ENCODE measurements at regions not wholly inside any gene's neighbourhood (a gene's known extent, or its start where the extent isn't known, plus 50 kb on each side); places are given as distances from the start of the nearest gene placed in this dataset.
"Not testable (repeated sequence)": the region's sequence is repeated elsewhere in the genome, so short reads cannot be mapped to it uniquely, and the experiment has no call there.

DNA sequence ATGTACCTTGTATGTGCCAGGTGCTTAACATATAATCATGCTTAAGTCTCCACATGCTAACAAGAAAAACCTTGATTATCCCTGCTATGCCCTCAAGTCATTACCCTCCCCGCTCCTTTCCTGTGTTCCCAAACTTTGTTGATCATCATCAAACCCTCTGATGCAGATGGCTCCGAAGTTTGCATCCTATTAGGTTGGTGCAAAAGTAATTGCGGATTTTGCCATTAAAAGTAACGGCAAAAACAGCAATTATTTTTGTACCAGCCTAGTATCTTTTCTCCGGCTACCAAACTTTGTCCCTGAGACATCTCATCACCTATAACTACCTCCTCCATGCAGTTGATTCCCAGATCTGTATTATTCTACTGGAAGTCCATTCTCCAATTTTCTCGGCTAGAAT is 142.6 kb downstream of the OTOP1 start:
- not testable (repeated sequence) for H3K27me3 ChIP-seq (ENCODE audit: low read length); H3F3A ChIP-seq (ENCODE audit: insufficient read depth); H3K4me2 ChIP-seq (ENCODE audit: low read depth, low read length, poor library complexity, severe bottlenecking); H3K9me3 ChIP-seq (ENCODE audit: insufficient read depth, low read length); H3K36me3 ChIP-seq (ENCODE audit: low read length); H3K79me2 ChIP-seq (ENCODE audit: insufficient read depth, low read length); H2AFZ ChIP-seq (ENCODE audit: low read depth, low read length, severe bottlenecking); H3K9ac ChIP-seq (ENCODE audit: low read length); H3K4me3 ChIP-seq (ENCODE audit: insufficient read depth, low read length, poor library complexity, severe bottlenecking); H3K9me2 ChIP-seq (replicated peaks; ENCODE audit: insufficient read depth, low read length); H3K27ac ChIP-seq (ENCODE audit: low read depth, low read length); H4K20me1 ChIP-seq (ENCODE audit: low read depth, low read length)

DNA sequence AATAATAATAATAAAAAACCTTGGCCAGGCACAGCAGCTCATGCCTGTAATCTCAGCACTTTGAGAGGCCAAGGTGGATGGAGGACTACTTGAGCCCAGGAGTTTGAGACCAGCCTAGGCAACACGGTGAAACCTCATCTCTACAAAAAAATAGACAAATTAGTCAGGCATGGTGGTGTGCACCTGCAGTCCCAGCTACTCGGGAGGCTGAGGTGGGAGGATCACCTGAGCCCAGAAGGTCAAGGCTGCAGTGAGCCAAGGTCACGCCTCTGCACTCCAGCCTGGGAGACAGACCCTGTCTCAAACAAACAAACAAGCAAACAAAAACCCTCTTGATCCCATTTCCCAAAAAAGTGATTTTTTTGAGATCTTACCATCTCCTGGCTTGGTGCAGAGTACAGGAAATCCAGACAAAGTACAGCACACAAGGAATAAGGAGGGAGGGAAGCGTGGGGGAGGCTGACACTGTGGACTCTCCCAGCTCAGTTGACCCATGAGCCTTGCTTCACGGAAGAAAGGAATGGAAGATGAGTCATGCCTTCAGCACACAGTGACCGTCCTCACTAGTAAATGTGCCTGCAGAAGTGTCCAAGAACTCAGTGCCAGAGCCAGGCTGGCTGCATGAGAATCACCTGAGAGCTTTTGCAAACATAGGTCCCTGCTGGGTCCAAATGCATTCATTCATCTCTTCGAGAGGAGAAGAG is 136.9 kb downstream of the OTOP1 start:
- H3K36me3 ChIP-seq (ENCODE audit: low read length); H2AFZ ChIP-seq (ENCODE audit: low read depth, low read length, severe bottlenecking); H3K9me3 ChIP-seq (ENCODE audit: insufficient read depth, low read length); H4K20me1 ChIP-seq (ENCODE audit: low read depth, low read length); H3K27me3 ChIP-seq (ENCODE audit: low read length); H3K4me3 ChIP-seq (ENCODE audit: insufficient read depth, low read length, poor library complexity, severe bottlenecking); H3K9ac ChIP-seq (ENCODE audit: low read length); H3K9me2 ChIP-seq (replicated peaks; ENCODE audit: insufficient read depth, low read length); H3K79me2 ChIP-seq (ENCODE audit: insufficient read depth, low read length); H3F3A ChIP-seq (ENCODE audit: insufficient read depth); H3K27ac ChIP-seq (ENCODE audit: low read depth, low read length); H3K4me2 ChIP-seq (ENCODE audit: low read depth, low read length, poor library complexity, severe bottlenecking): not testable (repeated sequence)

DNA sequence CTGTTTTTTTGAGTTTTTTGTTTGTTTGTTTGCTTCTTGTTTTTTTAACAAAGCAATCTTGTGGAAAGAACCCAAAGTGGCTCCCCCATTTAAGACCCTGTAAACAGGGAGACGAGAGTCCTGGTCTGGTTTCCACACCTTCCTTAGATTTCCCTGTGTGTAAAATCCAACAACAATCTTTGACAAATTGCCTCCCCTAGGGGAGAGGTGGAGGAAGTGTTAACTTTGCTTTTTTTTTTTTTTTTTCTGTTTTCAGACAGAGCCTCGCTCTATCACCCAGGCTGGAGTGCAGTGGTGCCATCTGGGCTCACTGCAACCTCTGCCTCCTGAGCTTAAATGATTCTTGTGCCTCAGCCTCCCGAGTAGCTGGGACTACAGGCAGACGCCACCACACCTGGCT is 136.0 kb downstream of the OTOP1 start:
- H3K9me3 ChIP-seq (ENCODE audit: insufficient read depth, low read length); H3K9ac ChIP-seq (ENCODE audit: low read length); H3K36me3 ChIP-seq (ENCODE audit: low read length); H3K4me2 ChIP-seq (ENCODE audit: low read depth, low read length, poor library complexity, severe bottlenecking); H3F3A ChIP-seq (ENCODE audit: insufficient read depth); H2AFZ ChIP-seq (ENCODE audit: low read depth, low read length, severe bottlenecking); H4K20me1 ChIP-seq (ENCODE audit: low read depth, low read length); H3K9me2 ChIP-seq (replicated peaks; ENCODE audit: insufficient read depth, low read length); H3K4me3 ChIP-seq (ENCODE audit: insufficient read depth, low read length, poor library complexity, severe bottlenecking); H3K79me2 ChIP-seq (ENCODE audit: insufficient read depth, low read length); H3K27ac ChIP-seq (ENCODE audit: low read depth, low read length); H3K27me3 ChIP-seq (ENCODE audit: low read length): not testable (repeated sequence)

DNA sequence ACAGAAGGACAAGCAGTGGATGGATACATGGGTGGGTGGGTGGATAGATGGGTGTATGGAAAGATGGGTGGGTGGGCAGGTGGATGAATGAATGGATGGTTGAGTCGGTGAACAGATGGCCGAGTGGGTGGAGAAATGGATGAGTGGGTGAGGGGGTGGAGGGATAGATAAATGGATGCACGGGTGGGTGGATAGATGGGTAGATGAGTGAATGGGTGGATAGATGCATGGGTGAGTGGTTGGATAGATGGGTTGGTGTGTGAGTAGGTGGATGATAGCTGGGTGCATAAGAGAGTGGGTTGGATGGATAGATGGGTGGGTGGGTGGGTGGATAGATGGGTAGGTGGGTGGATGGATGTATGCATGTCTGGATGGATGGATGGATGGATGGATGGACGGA is 134.6 kb downstream of the OTOP1 start:
- H3K79me2 ChIP-seq (ENCODE audit: insufficient read depth, low read length); H3K9ac ChIP-seq (ENCODE audit: low read length); H4K20me1 ChIP-seq (ENCODE audit: low read depth, low read length); H3K4me2 ChIP-seq (ENCODE audit: low read depth, low read length, poor library complexity, severe bottlenecking); H3K27ac ChIP-seq (ENCODE audit: low read depth, low read length); H3K27me3 ChIP-seq (ENCODE audit: low read length); H3K36me3 ChIP-seq (ENCODE audit: low read length); H3K9me3 ChIP-seq (ENCODE audit: insufficient read depth, low read length); H3K9me2 ChIP-seq (replicated peaks; ENCODE audit: insufficient read depth, low read length); H2AFZ ChIP-seq (ENCODE audit: low read depth, low read length, severe bottlenecking); H3K4me3 ChIP-seq (ENCODE audit: insufficient read depth, low read length, poor library complexity, severe bottlenecking); H3F3A ChIP-seq (ENCODE audit: insufficient read depth): not testable (repeated sequence)

DNA sequence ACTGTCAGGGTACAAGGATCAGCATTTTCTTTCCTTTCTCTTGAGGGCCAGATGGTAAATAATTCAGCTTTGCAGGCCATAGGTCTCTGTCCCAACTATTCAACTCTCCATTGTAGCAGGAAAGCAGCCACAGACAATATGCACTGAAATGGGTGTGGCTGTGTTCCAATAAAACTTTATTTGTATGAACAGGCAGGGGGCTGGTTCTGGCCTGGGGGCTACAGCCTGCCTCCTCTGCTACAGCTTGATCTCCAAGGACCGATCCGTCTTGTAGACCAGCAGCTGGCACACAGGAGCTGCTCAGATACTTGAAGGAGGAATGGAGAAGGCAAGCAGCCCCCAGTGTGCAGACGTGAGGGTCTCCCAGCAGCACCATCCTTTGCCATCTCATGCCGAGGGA is 127.1 kb downstream of the OTOP1 start:
- not testable (repeated sequence) for H3K36me3 ChIP-seq (ENCODE audit: low read length); H4K20me1 ChIP-seq (ENCODE audit: low read depth, low read length); H2AFZ ChIP-seq (ENCODE audit: low read depth, low read length, severe bottlenecking); H3K4me3 ChIP-seq (ENCODE audit: insufficient read depth, low read length, poor library complexity, severe bottlenecking); H3K79me2 ChIP-seq (ENCODE audit: insufficient read depth, low read length); H3K9ac ChIP-seq (ENCODE audit: low read length); H3K9me2 ChIP-seq (replicated peaks; ENCODE audit: insufficient read depth, low read length); H3K27me3 ChIP-seq (ENCODE audit: low read length); H3K4me2 ChIP-seq (ENCODE audit: low read depth, low read length, poor library complexity, severe bottlenecking); H3F3A ChIP-seq (ENCODE audit: insufficient read depth); H3K9me3 ChIP-seq (ENCODE audit: insufficient read depth, low read length); H3K27ac ChIP-seq (ENCODE audit: low read depth, low read length)

DNA sequence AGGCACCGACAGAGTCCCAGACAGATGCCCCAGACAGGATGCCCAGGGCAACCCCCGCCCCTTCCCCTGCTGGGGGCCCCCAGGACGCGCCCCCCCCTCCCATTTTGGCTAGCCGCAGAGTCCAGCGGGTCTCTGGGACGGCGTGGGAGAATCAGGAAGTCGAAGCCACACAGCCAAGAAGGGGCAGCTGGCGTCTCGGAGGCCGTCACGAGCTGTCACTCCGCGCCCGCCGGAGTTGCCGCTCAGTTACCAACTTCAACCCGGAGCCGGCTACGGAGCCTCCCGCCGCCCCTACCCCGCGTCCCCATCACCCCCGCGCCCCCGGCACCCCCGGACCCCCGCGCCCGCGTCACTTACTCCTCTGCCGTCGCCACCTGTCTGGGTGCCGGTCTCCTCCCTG is 119.8 kb downstream of the OTOP1 start:
- not testable (repeated sequence) for H3K4me2 ChIP-seq (ENCODE audit: low read depth, low read length, poor library complexity, severe bottlenecking); H4K20me1 ChIP-seq (ENCODE audit: low read depth, low read length); H3K4me3 ChIP-seq (ENCODE audit: insufficient read depth, low read length, poor library complexity, severe bottlenecking); H3K27me3 ChIP-seq (ENCODE audit: low read length); H3K9me3 ChIP-seq (ENCODE audit: insufficient read depth, low read length); H3K79me2 ChIP-seq (ENCODE audit: insufficient read depth, low read length); H3K27ac ChIP-seq (ENCODE audit: low read depth, low read length); H3K36me3 ChIP-seq (ENCODE audit: low read length); H3K9me2 ChIP-seq (replicated peaks; ENCODE audit: insufficient read depth, low read length); H3F3A ChIP-seq (ENCODE audit: insufficient read depth); H2AFZ ChIP-seq (ENCODE audit: low read depth, low read length, severe bottlenecking)
- H3K9ac ChIP-seq (ENCODE audit: low read length), result peak overlapping the region; percentile 35; the same call in 1 of the 2 replicates
